ENCODE measurements at regions not wholly inside any gene's neighbourhood (a gene's known extent, or its start where the extent isn't known, plus 50 kb on each side); places are given as distances from the start of the nearest gene placed in this dataset.

DNA sequence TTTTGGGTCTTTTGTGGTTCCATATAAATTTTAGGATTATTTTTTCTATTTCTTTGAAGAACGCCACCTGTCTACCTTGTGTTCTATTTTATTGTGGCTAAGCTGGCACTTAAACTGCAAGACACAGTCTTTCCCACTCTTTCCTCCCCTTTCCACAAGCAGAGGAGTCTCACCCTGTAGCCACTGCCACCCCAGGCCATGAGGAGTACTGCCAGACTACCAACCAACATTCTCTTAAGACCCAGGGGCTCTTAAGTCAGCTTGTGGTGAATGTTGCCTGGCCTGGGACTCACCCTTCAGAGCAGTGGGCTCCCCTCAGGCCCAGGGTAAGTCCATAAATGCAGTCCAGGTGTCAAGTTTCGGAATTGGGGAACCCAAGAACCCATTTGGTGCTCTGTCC is 58.0 kb upstream of the FMR1 start:
- no peak overlapping the region for H3K4me3 Mint-ChIP-seq
- no peak overlapping the region for H3K27ac Mint-ChIP-seq
- CTCF ChIA-PET = no interaction called here
- H3K4me1 Mint-ChIP-seq (ENCODE audit: low read depth) = no peaks in the 10 kb centered on the region
- no peaks in the 10 kb centered on the region for H3K36me3 Mint-ChIP-seq
- POLR2A ChIA-PET = no interaction called here
- intact Hi-C loops (cut with micrococcal nuclease) = no loop called here
- DNase-seq = no peak
- H3K27me3 Mint-ChIP-seq = peaks cover 3% of the 10 kb centered on the region
- no peaks in the 10 kb centered on the region for H3K9me3 Mint-ChIP-seq

DNA sequence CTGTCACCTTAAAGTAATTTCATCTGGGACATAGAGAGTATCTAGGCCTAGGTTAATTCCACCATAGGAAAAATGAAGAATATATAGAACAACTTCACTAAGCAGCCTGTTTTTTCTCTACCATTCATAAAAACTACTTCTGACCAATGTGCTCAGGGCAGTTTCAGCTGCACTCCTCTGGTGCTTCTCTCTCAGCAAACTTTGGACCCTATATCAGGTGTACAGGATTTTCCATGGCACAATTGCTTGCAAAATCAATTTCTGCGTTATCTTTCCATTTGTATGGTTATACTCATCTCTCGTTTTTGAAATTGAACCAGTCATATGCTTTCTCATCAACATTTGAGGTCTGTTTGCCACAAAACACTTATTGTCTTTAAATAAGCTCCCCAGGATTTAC is 52.1 kb upstream of the FMR1 start:
- ChIA-PET CTCF (no interaction called here), POLR2A (no interaction called here)
- H3K27me3 Mint-ChIP-seq = peaks cover 3% of the 10 kb centered on the region

More for the DNA sequence above, 52.1 kb upstream of the FMR1 start:
- intact Hi-C loops (cut with micrococcal nuclease) = no loop called here
- Mint-ChIP-seq H3K4me3 (no peak overlapping the region), H3K4me1 (ENCODE audit: low read depth) (no peaks in the 10 kb centered on the region), H3K9me3 (no peaks in the 10 kb centered on the region), H3K27ac (no peak overlapping the region), H3K36me3 (no peaks in the 10 kb centered on the region)
- no peak for DNase-seq
